Endodermal cell (in vitro differentiated cells): ENCODE measurements at regions not wholly inside any gene's neighbourhood (a gene's known extent, or its start where the extent isn't known, plus 50 kb on each side); places are given as distances from the start of the nearest gene placed in this dataset.

Source experiments
- DNase-seq: peaks from one replicate; pipeline ENCODE4 v3.0.0-alpha.2; 2017
- H3K27ac ChIP-seq: 2 replicates; pipeline ENCODE4 v1.5.1; 2013; ENCODE audit warnings: mild to moderate bottlenecking, low read depth, low read length, moderate library complexity
- H3K27me3 ChIP-seq: 2 replicates; pipeline ENCODE4 v1.6.1; 2013; ENCODE audit warnings: mild to moderate bottlenecking, low read length, moderate library complexity; ENCODE audit not compliant: insufficient read depth, control insufficient read depth, poor library complexity, severe bottlenecking
- H3K36me3 ChIP-seq: 2 replicates; pipeline ENCODE4 v1.7.0; 2013; ENCODE audit warnings: mild to moderate bottlenecking, low read length, moderate library complexity; ENCODE audit not compliant: control insufficient read depth, insufficient read depth
- H3K4me1 ChIP-seq: one replicate; pipeline ENCODE4 v1.7.0; 2013; ENCODE audit warnings: low read length; ENCODE audit not compliant: control insufficient read depth, insufficient read depth
- H3K4me3 ChIP-seq: 2 replicates; pipeline ENCODE4 v1.5.1; 2013; ENCODE audit warnings: mild to moderate bottlenecking, low read length, moderate library complexity
- H3K9ac ChIP-seq: 2 replicates; pipeline ENCODE4 v1.6.1; 2013; ENCODE audit warnings: mild to moderate bottlenecking, low read length, moderate library complexity; ENCODE audit not compliant: poor library complexity, severe bottlenecking; ENCODE audit errors: extremely low read depth
- H3K9me3 ChIP-seq: 2 replicates; pipeline ENCODE4 v1.6.1; 2013; ENCODE audit warnings: mild to moderate bottlenecking, low read length, moderate library complexity; ENCODE audit not compliant: control insufficient read depth
- H3K27ac Mint-ChIP-seq: 2 replicates; pipeline ENCODE4 v1.8.0; 2020; ENCODE audit warnings: mixed read lengths
- H3K27me3 Mint-ChIP-seq: 2 replicates; pipeline ENCODE4 v1.8.0; 2021; ENCODE audit warnings: mild to moderate bottlenecking, mixed read lengths; ENCODE audit not compliant: insufficient read depth
- H3K36me3 Mint-ChIP-seq: 2 replicates; pipeline ENCODE4 v1.8.0; 2020; ENCODE audit warnings: low read depth, mixed read lengths
- H3K4me1 Mint-ChIP-seq: 2 replicates; pipeline ENCODE4 v1.8.0; 2020; ENCODE audit warnings: mixed read lengths
- H3K4me3 Mint-ChIP-seq: 2 replicates; pipeline ENCODE4 v1.8.0; 2020; ENCODE audit warnings: mild to moderate bottlenecking, moderate library complexity, mixed read lengths
- H3K9me3 Mint-ChIP-seq: 2 replicates; pipeline ENCODE4 v1.8.0; 2020; ENCODE audit warnings: mild to moderate bottlenecking, mixed read lengths
- CTCF ChIP-seq: fragments of 200-600 bp; sonication (generic); conservative IDR thresholded peaks from 2 replicates; pipeline ENCODE4 v1.5.0; 2021; ENCODE audit warnings: antibody characterized with exemption, mild to moderate bottlenecking
- WGBS, 2 experiments: methylation state at CpG; one replicate each; pipeline versions ENCODE4 v1.1.5 to v1.1.7; 2013; ENCODE audit warnings: missing lambda C conversion rate in 2 of 2, mixed read lengths in 1 of 2; ENCODE audit not compliant: insufficient coverage in 1 of 2, insufficient read length in 1 of 2; 5-methylcytosine and 5-hydroxymethylcytosine counted together

- Mint-ChIP-seq H3K27ac (no peak overlapping the region), H3K27me3 (no peaks in the 10 kb centered on the region), H3K4me3 (no peak overlapping the region), H3K4me1 (no peaks in the 10 kb centered on the region), H3K36me3 (no peaks in the 10 kb centered on the region), H3K9me3 (peaks cover 4% of the 10 kb centered on the region)
- 88 to 92% methylated on average over 1 to 2 of the region's 2 CpGs for WGBS, 2 experiments
- Histone ChIP-seq H3K27me3 (no peaks in the 10 kb centered on the region), H3K4me3 (no peak overlapping the region), H3K27ac (no peak overlapping the region), H3K9me3 (no peaks in the 10 kb centered on the region), H3K9ac (no peak overlapping the region), H3K4me1 (no peaks in the 10 kb centered on the region), H3K36me3 (no peaks in the 10 kb centered on the region)
- TF ChIP-seq CTCF: no peak
- no peak for DNase-seq
Observed at GRCh38 chr4:138301536-138301935, 59.4 kb upstream of the SLC7A11 start.

GRCh38 chr4:138300616-138301015 lies 58.5 kb upstream of the SLC7A11 start:
- Mint-ChIP-seq H3K9me3 (peaks cover 4% of the 10 kb centered on the region), H3K4me1 (no peaks in the 10 kb centered on the region), H3K4me3 (no peak overlapping the region), H3K27ac (no peak overlapping the region), H3K27me3 (no peaks in the 10 kb centered on the region), H3K36me3 (no peaks in the 10 kb centered on the region)
- no peaks in the 10 kb centered on the region for H3K27me3 ChIP-seq
- no peaks in the 10 kb centered on the region for H3K4me1 ChIP-seq
- H3K36me3 ChIP-seq: no peaks in the 10 kb centered on the region
- H3K27ac ChIP-seq: no peak overlapping the region
- DNase-seq: no peak
- no peak overlapping the region for H3K9ac ChIP-seq
- TF ChIP-seq CTCF: no peak
- H3K9me3 ChIP-seq: no peaks in the 10 kb centered on the region
- H3K4me3 ChIP-seq: no peak overlapping the region

DNA sequence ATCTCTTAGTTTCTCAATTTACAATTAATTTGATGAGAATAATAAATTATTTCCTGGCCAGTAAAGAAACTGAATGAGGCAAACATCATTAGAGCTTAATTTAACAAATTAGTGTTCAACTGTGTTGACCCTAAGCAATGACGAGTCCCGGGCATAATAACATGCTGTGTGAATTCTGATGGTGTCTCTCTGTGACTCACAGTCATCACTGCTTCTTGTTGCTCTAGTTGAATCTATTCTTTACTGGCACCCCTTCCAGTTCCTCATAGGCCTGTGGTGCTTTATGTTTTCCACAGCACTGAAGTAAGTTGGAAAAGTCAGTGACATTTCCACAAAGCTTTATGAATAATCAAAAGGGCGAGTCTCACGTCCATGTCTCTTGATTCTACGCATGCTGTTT lies 57.7 kb upstream of the SLC7A11 start:
- Histone ChIP-seq H3K27me3 (no peaks in the 10 kb centered on the region), H3K4me1 (no peaks in the 10 kb centered on the region), H3K27ac (no peak overlapping the region), H3K9ac (no peak overlapping the region), H3K9me3 (no peaks in the 10 kb centered on the region), H3K36me3 (no peaks in the 10 kb centered on the region), H3K4me3 (no peak overlapping the region)
- H3K36me3 Mint-ChIP-seq: no peaks in the 10 kb centered on the region
- no peak for DNase-seq
- H3K27me3 Mint-ChIP-seq: no peaks in the 10 kb centered on the region
- no peak overlapping the region for H3K4me3 Mint-ChIP-seq
- WGBS, 2 experiments: 96 to 100% methylated on average over 5 of the region's 5 CpGs
- TF ChIP-seq CTCF: no peak
- peaks cover 4% of the 10 kb centered on the region for H3K9me3 Mint-ChIP-seq
- no peak overlapping the region for H3K27ac Mint-ChIP-seq
- no peaks in the 10 kb centered on the region for H3K4me1 Mint-ChIP-seq
